ENCODE measurements at regions not wholly inside any gene's neighbourhood (a gene's known extent, or its start where the extent isn't known, plus 50 kb on each side); places are given as distances from the start of the nearest gene placed in this dataset.
A peak's percentile ranks its signal among the peaks of the same experiment; 100 is the strongest.

- no CpG with 5 or more reads among the region's 5 CpGs for WGBS, 2 donors (ENCODE audit: extremely low coverage in 2 of 2, insufficient read length in 2 of 2, insufficient replicate concordance in 1 of 2)
- H3K36me3 ChIP-seq (replicated peaks in 1 of 2; ENCODE audit: control insufficient read depth in 2 of 2, insufficient read depth in 2 of 2, low read length in 2 of 2), result no peaks in the 10 kb centered on the region
- H3K4me1 ChIP-seq (ENCODE audit: control insufficient read depth in 2 of 2, insufficient read depth in 1 of 2, low read depth in 1 of 2, low read length in 2 of 2), result peaks cover 0 to 6% of the 10 kb centered on the region in 2 donors
These were observed 62.1 kb downstream of the GAS1 start for GRCh38 chr9:86885232-86885631.

DNA sequence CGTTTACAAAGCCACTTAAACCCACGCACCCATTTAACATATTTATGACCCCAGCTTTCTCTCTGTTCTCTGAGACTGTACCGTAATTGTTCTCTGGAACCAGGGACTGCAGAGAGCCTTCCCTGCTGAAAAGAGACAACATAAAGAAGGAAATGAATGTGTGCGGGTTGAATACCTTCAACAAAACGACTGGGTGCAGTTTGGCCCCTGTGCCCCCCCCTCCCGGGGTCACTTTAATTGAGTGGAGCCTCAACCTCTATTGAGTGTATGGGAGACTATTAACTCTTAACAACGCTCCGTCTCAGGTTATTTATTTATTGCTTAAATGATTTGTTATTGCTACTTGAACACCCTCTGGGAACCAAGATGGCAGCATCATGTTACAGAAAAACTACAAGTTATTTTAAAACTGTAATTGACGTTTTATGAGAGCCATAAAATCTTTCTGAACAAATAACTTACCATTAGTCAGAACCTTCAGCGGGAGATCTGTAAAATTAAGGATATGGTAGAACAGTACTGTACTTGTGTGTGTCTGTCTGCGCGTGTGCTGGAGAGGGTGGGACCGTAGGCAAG, 70.6 kb downstream of the GAS1 start:
- no peak overlapping the region for H3K27ac ChIP-seq (replicated peaks; ENCODE audit: low read length)
- no peak overlapping the region for H4K91ac ChIP-seq (ENCODE audit: low read depth, low read length, poor library complexity)
- peak overlapping the region; percentile 24 for H2AFZ ChIP-seq (ENCODE audit: low read length)
- no peak overlapping the region for H2BK15ac ChIP-seq (ENCODE audit: low read length)
- no peak for DNase-seq (ENCODE audit: low spot score)
- no peak overlapping the region for H2BK5ac ChIP-seq (ENCODE audit: low read length)
- H3K9me3 ChIP-seq (replicated peaks in 1 of 2; ENCODE audit: control insufficient read depth in 2 of 2, insufficient read depth in 1 of 2, low read depth in 1 of 2, low read length in 2 of 2), result no peaks in the 10 kb centered on the region
- H3K23ac ChIP-seq (ENCODE audit: low read depth, low read length, poor library complexity), result no peak overlapping the region
- peaks cover 0 to 4% of the 10 kb centered on the region in 2 donors for H3K4me1 ChIP-seq (ENCODE audit: control insufficient read depth in 2 of 2, insufficient read depth in 1 of 2, low read depth in 1 of 2, low read length in 2 of 2)
- H3K79me1 ChIP-seq (ENCODE audit: low read depth, low read length), result no peaks in the 10 kb centered on the region
- no peak overlapping the region for H4K8ac ChIP-seq (ENCODE audit: low read depth, low read length)
- no peak overlapping the region for H3K18ac ChIP-seq (ENCODE audit: low read length)
- no peak overlapping the region for H2AK5ac ChIP-seq (ENCODE audit: low read depth, low read length)
- H3K27me3 ChIP-seq (ENCODE audit: control insufficient read depth in 3 of 3, insufficient read depth in 3 of 3, low read depth in 1 of 3, low read length in 3 of 3), result no peaks in the 10 kb centered on the region
- H3K36me3 ChIP-seq (replicated peaks in 1 of 2; ENCODE audit: control insufficient read depth in 2 of 2, insufficient read depth in 2 of 2, low read length in 2 of 2), result no peaks in the 10 kb centered on the region
- no peak overlapping the region for H3K4me2 ChIP-seq (ENCODE audit: insufficient read depth, low read length, poor library complexity, severe bottlenecking)
- H2BK120ac ChIP-seq (ENCODE audit: low read depth, low read length), result no peak overlapping the region
- no peak overlapping the region for H3K4ac ChIP-seq (ENCODE audit: low read length)
- H3K14ac ChIP-seq (ENCODE audit: low read length), result no peak overlapping the region
- no peak overlapping the region for H3K4me3 ChIP-seq (ENCODE audit: low read length in 2 of 2)
- no peak overlapping the region for H3K9ac ChIP-seq (ENCODE audit: low read depth, low read length, poor library complexity)
- H2BK12ac ChIP-seq (ENCODE audit: low read length), result no peak overlapping the region
- no CpG with 5 or more reads among the region's 13 CpGs for WGBS, 2 donors (ENCODE audit: extremely low coverage in 2 of 2, insufficient read length in 2 of 2, insufficient replicate concordance in 1 of 2)

More at GRCh38 chr9:86885232-86885631, 62.1 kb downstream of the GAS1 start:
- H3K79me1 ChIP-seq (ENCODE audit: low read depth, low read length), result no peaks in the 10 kb centered on the region
- no peak overlapping the region for H2AK5ac ChIP-seq (ENCODE audit: low read depth, low read length)
- H3K4ac ChIP-seq (ENCODE audit: low read length), result no peak overlapping the region
- H3K27ac ChIP-seq (replicated peaks; ENCODE audit: low read length), result no peak overlapping the region
- H3K27me3 ChIP-seq (ENCODE audit: control insufficient read depth in 3 of 3, insufficient read depth in 3 of 3, low read depth in 1 of 3, low read length in 3 of 3), result peaks cover 0 to 2% (median 0%) of the 10 kb centered on the region in 3 experiments
- no peak overlapping the region for H2BK12ac ChIP-seq (ENCODE audit: low read length)
- H3K18ac ChIP-seq (ENCODE audit: low read length), result no peak overlapping the region
- no peak overlapping the region for H3K14ac ChIP-seq (ENCODE audit: low read length)
- no peak overlapping the region for H2BK120ac ChIP-seq (ENCODE audit: low read depth, low read length)
- H2BK15ac ChIP-seq (ENCODE audit: low read length), result no peak overlapping the region
- no peaks in the 10 kb centered on the region for H3K9me3 ChIP-seq (replicated peaks in 1 of 2; ENCODE audit: control insufficient read depth in 2 of 2, insufficient read depth in 1 of 2, low read depth in 1 of 2, low read length in 2 of 2)
- no peak overlapping the region for H4K91ac ChIP-seq (ENCODE audit: low read depth, low read length, poor library complexity)
- no peak overlapping the region for H3K4me3 ChIP-seq (ENCODE audit: low read length in 2 of 2)
- no peak overlapping the region for H3K9ac ChIP-seq (ENCODE audit: low read depth, low read length, poor library complexity)
- no peak overlapping the region for H3K23ac ChIP-seq (ENCODE audit: low read depth, low read length, poor library complexity)
- no peak overlapping the region for H2AFZ ChIP-seq (ENCODE audit: low read length)
- DNase-seq (ENCODE audit: low spot score), result no peak
- H3K4me2 ChIP-seq (ENCODE audit: insufficient read depth, low read length, poor library complexity, severe bottlenecking), result no peak overlapping the region
- no peak overlapping the region for H4K8ac ChIP-seq (ENCODE audit: low read depth, low read length)
- H2BK5ac ChIP-seq (ENCODE audit: low read length), result no peak overlapping the region

- Histone ChIP-seq H3K4me3 (ENCODE audit: low read length in 2 of 2) (no peak overlapping the region), H3K14ac (ENCODE audit: low read length) (no peak overlapping the region), H3K27ac (replicated peaks; ENCODE audit: low read length) (no peak overlapping the region), H2BK15ac (ENCODE audit: low read length) (no peak overlapping the region), H3K79me1 (ENCODE audit: low read depth, low read length) (no peaks in the 10 kb centered on the region), H2BK12ac (ENCODE audit: low read length) (no peak overlapping the region), H2AFZ (ENCODE audit: low read length) (no peak overlapping the region), H3K27me3 (ENCODE audit: control insufficient read depth in 3 of 3, insufficient read depth in 3 of 3, low read depth in 1 of 3, low read length in 3 of 3) (no peaks in the 10 kb centered on the region), H2BK5ac (ENCODE audit: low read length) (no peak overlapping the region), H3K4me2 (ENCODE audit: insufficient read depth, low read length, poor library complexity, severe bottlenecking) (no peak overlapping the region), H3K23ac (ENCODE audit: low read depth, low read length, poor library complexity) (no peak overlapping the region), H4K91ac (ENCODE audit: low read depth, low read length, poor library complexity) (no peak overlapping the region), H3K36me3 (replicated peaks in 1 of 2; ENCODE audit: control insufficient read depth in 2 of 2, insufficient read depth in 2 of 2, low read length in 2 of 2) (no peaks in the 10 kb centered on the region), H2BK120ac (ENCODE audit: low read depth, low read length) (no peak overlapping the region), H2AK5ac (ENCODE audit: low read depth, low read length) (no peak overlapping the region), H3K18ac (ENCODE audit: low read length) (no peak overlapping the region), H3K9ac (ENCODE audit: low read depth, low read length, poor library complexity) (no peak overlapping the region), H4K8ac (ENCODE audit: low read depth, low read length) (no peak overlapping the region), H3K4me1 (ENCODE audit: control insufficient read depth in 2 of 2, insufficient read depth in 1 of 2, low read depth in 1 of 2, low read length in 2 of 2) (peaks cover 2 to 3% of the 10 kb centered on the region in 2 donors), H3K4ac (ENCODE audit: low read length) (no peak overlapping the region), H3K9me3 (replicated peaks in 1 of 2; ENCODE audit: control insufficient read depth in 2 of 2, insufficient read depth in 1 of 2, low read depth in 1 of 2, low read length in 2 of 2) (no peaks in the 10 kb centered on the region)
- no CpG with 5 or more reads among the region's 2 CpGs for WGBS, 2 donors (ENCODE audit: extremely low coverage in 2 of 2, insufficient read length in 2 of 2, insufficient replicate concordance in 1 of 2)
- no peak for DNase-seq (ENCODE audit: low spot score)
These were observed 78.7 kb downstream of the GAS1 start for GRCh38 chr9:86868616-86869015.

GRCh38 chr9:86867804-86868313, 79.4 kb downstream of the GAS1 start:
- Histone ChIP-seq H3K4me1 (ENCODE audit: control insufficient read depth in 2 of 2, insufficient read depth in 1 of 2, low read depth in 1 of 2, low read length in 2 of 2) (peaks cover 2 to 3% of the 10 kb centered on the region in 2 donors), H2AFZ (ENCODE audit: low read length) (no peak overlapping the region), H3K27ac (replicated peaks; ENCODE audit: low read length) (no peak overlapping the region), H3K9me3 (replicated peaks in 1 of 2; ENCODE audit: control insufficient read depth in 2 of 2, insufficient read depth in 1 of 2, low read depth in 1 of 2, low read length in 2 of 2) (no peaks in the 10 kb centered on the region), H3K4me3 (ENCODE audit: low read length in 2 of 2) (no peak overlapping the region), H3K4me2 (ENCODE audit: insufficient read depth, low read length, poor library complexity, severe bottlenecking) (no peak overlapping the region), H3K79me1 (ENCODE audit: low read depth, low read length) (no peaks in the 10 kb centered on the region), H2BK12ac (ENCODE audit: low read length) (no peak overlapping the region), H3K27me3 (ENCODE audit: control insufficient read depth in 3 of 3, insufficient read depth in 3 of 3, low read depth in 1 of 3, low read length in 3 of 3) (no peaks in the 10 kb centered on the region), H3K36me3 (replicated peaks in 1 of 2; ENCODE audit: control insufficient read depth in 2 of 2, insufficient read depth in 2 of 2, low read length in 2 of 2) (no peaks in the 10 kb centered on the region), H2AK5ac (ENCODE audit: low read depth, low read length) (no peak overlapping the region), H4K8ac (ENCODE audit: low read depth, low read length) (no peak overlapping the region), H2BK15ac (ENCODE audit: low read length) (no peak overlapping the region), H4K91ac (ENCODE audit: low read depth, low read length, poor library complexity) (no peak overlapping the region), H3K18ac (ENCODE audit: low read length) (no peak overlapping the region), H3K23ac (ENCODE audit: low read depth, low read length, poor library complexity) (no peak overlapping the region), H3K4ac (ENCODE audit: low read length) (no peak overlapping the region), H3K9ac (ENCODE audit: low read depth, low read length, poor library complexity) (no peak overlapping the region), H2BK5ac (ENCODE audit: low read length) (no peak overlapping the region), H2BK120ac (ENCODE audit: low read depth, low read length) (no peak overlapping the region), H3K14ac (ENCODE audit: low read length) (no peak overlapping the region)
- WGBS, 2 donors (ENCODE audit: extremely low coverage in 2 of 2, insufficient read length in 2 of 2, insufficient replicate concordance in 1 of 2), result no CpG with 5 or more reads among the region's 5 CpGs
- DNase-seq (ENCODE audit: low spot score), result no peak

All from neuronal stem cell (in vitro differentiated cells).